DMS153 treated with DMSO at 0.1 percent for 48 hours (cell line): ENCODE measurements at regions not wholly inside any gene's neighbourhood (a gene's known extent, or its start where the extent isn't known, plus 50 kb on each side); places are given as distances from the start of the nearest gene placed in this dataset.
"Not testable (repeated sequence)": the region's sequence is repeated elsewhere in the genome, so short reads cannot be mapped to it uniquely, and the experiment has no call there.

ENCODE experiments used
- DNase-seq: peaks from one replicate; lab custom pipeline; 2025; ENCODE audit not compliant: unreplicated experiment; lab: John Stamatoyannopoulos, UW

DNA sequence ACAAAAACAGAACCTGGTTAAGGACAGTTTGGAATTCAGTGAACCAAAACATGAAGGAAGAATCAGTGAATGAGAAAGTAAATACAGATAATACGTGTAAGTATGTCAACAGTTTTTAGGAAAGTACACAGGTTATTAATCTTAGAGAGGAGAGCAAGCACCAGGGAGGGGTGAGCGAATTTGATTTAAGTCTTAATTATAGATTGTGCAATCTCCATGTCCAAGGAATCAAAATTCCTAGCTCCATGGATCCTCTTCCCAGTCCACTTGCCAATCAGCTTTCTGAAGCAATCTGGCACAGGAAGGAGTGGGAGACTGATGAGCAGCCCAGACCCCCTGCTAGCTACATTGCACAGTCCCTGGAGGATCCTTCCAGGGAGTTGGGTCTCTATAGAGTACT, 346.4 kb downstream of the SETD4 start:
- no peak for DNase-seq

DNA sequence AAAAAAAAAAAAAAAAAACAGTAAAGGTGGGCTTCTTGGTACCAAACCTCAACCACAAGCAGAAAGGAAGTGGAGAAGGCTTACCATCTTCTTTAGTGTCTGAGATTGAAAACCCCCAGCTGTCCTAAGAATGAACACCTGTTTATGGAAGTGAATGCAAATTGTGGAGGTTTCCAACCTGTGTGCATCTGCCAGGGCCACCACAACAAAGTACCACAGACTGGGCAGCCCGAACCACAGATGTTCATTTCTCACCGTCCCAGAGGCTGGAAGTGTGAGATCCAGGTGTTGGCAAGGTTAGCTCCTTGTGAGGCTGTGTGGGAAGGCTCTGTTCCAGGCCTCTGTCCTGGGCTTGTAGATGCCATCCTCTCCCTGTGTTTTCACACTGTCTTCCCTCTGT, 348.7 kb downstream of the SETD4 start:
- DNase-seq: no peak

DNA sequence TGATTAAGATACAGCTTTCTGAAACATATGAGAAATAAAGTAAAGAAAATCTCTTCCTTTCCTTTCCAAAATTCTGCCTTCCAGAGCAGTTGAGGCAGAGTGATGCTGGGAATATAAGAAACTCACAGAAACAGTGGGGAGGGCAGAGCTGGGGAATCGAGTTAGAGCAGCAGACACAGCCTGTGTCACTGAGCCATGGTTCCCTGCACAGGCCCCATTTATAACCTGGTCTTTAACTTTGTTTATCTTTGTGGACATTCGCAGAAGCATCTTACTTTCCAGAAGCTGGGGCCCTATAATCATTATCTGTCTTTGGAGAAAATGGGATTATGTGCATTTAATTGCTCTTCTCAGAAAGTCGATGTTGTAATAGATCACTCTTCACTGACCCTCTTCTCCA, 349.1 kb downstream of the SETD4 start:
- no peak for DNase-seq

DNA sequence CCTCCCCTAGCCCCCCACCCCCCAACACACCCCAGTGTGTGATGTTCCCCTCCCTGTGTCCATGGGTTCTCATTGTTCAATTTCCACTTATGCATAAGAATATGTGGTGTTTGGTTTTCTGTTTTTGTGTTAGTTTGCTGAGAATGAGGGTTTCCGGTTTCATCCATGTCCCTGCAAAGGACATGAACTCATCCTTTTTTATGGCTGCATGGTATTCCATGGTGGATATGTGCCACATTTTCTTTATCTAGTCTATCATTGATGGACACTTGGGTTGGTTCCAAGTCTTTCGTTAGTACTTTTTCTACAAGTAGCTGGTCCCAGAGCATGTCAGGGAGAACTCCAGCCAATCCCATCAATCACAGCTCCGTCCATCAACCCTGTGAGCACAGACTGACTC, 350.3 kb downstream of the SETD4 start:
- DNase-seq: not testable (repeated sequence)

DNA sequence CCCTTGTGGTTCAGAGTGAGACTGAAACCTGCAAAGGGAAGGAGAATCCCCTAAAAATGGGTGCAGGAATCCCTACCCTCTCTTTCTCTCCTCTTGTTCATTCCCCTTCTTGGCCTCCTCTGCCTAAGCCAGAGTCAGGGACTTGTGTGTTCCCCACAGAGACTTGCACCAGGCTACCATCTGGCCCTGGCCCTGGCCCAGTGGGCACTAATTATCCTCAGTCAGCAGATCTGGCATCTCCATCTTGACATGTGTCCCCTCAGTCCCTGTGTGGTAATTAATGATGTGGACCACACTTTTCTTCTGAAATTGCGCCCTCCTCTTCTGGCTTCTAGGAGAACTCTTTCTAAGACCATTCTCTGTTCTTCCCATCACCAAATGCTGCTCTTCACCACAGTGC, 354.4 kb downstream of the SETD4 start:
- DNase-seq: no peak

DNA sequence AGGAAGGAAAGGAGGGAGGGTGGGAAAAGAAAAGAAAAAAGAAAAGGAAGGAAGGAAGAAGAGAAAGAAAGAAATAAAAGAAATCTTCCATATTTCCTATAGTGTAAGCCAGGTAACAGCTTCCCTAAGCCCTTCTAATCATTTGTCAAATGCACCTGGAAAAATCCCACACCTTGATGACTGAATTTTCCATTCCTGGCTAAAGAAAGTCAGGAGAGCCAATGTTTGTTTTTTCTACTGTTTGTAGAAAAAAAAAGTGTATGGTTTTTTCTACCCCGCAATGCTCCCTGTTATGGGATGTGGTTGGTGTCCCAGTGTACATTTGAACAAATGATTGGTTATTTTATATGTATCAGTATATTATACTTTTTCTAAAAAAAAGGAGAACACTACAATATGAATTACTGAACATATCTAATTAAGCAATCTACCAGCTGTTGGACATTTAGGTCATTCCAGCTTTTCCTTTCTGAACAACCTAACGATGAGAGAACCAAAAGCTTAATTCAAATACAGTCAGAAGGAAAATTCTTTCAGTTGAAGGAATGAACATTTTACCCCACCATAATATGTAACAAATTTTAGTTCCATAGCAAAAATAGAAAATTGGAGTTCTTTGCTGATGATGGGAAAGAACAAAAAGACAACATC, 355.0 kb downstream of the SETD4 start:
- no peak for DNase-seq

DNA sequence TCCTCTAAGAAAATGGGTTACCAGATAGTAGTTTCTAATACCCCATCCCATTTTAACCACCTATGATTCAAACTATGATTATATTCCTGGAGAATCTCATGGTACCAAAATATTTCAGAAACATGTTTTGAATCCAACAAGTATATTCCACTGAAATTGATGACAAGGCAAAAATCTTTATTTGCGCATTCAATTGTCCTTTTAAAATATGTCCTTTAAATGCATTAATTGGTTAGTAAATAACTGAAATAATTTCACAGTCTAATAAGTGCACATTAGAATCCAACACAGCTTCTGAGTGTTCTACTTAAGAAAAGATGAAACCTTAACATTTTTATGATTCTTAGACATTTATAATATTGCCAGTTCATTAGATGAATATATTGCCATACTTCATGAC, 356.6 kb downstream of the SETD4 start:
- no peak for DNase-seq

DNA sequence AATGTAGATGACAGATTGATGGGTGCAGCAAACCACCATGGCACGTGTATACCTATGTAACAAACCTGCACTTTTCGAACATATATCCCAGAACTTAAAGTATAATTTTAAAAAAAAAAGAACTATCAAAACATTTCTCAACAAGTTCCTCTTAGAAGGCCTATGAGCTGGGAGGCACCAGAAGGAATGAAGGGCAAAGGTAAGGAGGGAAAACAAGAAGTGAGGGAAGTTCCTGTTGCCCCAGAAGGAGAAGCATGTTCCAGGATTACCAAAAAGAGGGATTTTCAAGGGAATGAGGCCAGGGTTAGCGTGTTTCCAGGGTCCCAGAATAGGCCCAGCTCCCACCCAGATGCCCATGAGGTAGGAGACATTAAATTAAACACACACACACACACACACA, 361.0 kb downstream of the SETD4 start:
- DNase-seq: no peak

DNA sequence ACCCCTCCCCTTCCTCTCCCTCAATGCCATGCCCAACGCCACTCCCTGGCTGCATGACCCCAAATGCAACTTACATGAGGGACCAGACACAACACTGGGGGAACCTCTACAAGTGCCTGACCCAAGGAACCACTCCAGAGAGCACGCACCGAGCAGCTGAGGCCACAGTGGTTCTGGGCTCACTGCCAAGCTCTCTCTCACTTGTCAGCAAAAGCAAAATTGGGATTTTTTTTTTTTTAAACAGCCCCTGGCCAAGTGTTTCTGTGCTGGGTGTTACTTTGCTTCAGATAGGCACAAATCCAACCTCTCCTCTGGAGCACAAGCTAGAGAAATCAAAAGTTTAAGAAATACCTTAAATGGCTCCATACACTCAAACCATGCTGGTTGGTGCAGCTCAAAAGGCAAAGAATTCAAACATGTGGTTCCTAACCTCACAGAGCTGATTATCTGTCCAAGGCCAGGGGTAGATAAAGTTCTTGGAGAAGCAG, 363.0 kb downstream of the SETD4 start:
- DNase-seq: peak; percentile 67

DNA sequence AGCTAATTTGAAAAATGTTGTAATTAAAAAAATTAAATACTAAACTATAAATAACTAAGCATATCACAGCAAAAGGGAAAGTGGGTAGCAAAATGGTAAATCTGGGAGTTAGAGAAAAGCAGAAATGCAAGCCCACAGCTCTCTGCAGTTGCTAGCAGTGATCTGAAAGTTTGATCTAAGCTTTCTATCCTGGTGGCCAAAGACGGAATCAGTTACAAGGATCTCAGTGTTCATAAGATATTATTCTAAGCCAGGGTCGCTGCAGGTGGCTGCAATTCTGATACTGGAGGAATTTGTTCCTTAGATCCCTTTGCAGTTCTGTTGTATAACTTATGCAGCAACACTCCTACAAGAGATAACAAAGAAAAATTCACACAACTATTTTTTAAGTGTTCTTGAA, 363.7 kb downstream of the SETD4 start:
- no peak for DNase-seq

DNA sequence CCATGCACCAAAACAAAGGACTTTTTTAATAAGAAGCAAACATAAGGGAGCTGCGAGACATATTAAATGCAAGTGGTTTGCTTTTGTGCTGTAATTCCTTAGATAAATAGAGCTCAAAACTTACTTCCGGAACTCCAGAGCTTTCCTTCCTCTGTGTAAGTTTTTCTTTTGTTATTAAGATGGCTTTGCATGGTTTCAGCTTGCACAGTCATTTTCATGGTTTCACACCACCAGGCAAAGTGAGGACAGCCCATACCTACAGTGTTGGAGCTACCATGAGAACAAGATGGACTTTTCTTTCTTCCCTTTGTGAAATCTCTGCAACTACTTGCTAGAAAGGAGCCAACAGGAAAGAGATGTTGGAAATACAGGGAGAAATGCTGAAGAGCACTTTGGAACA, 368.0 kb downstream of the SETD4 start:
- no peak for DNase-seq

DNA sequence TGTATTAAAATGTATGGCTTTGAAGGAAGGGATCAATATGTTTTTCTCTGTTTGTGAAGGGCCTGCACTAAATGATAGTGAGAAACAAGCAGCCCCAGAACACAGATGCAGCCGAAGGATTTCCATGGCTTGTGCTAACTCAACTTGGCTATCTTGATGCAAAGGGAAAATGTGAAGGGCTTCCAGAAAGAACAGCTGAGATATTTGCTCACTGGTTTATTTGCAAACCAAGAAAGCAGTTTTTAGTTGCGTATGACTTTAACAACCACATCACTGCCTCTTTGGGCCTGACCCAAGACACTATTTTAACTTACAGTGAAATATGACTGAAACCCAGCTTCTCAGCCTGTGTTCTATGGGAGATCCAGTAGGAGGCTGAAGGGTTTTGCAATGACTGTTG, 369.9 kb downstream of the SETD4 start:
- DNase-seq: no peak

DNA sequence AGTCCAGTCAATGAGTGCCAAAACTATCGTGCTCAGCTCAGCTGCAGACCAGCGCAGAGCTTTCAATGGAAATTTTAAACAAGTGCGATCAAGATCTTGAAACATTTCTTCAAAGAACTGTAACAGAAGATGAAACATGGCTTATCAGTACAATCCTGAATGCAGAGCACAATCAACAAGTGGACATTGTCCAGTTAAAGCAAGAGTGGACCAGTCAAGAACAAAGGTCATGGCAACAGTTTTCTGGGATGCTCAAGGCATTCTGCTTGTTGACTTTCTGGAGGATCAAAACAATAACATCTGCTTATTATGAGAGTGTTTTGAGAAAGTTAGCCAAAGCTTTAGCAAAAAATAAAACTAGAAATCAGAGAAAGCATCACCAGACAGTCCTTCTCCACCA, 374.2 kb downstream of the SETD4 start:
- DNase-seq: no peak

DNA sequence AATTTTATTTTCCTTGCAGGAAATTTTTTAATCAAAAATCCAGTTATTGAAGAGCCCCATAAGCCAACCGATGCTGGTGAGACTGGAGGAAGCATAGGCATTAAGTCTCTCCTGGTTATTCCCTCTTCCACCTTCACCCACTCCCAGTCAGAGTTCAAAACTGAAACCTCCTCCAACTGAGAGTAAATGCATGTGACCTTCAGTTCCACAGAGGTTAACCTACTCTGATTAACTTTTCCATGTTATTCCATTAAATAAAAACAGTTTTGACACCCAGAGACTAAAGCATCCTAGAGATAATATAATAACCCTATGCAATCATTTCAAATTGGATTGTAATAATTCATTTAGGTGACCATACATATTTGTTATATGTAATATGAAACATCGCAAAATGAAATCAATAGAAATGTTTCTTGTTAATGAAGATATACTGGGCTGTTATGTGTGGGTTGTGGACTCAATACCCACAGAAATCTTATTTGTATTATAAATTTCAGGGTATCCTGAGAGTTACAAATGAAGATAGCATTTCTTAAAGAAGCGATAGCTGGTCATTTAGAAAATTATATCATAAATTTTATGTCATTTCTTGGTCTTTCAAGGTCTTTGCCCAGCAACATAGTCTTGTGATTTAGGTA, 376.5 kb downstream of the SETD4 start:
- DNase-seq: no peak

DNA sequence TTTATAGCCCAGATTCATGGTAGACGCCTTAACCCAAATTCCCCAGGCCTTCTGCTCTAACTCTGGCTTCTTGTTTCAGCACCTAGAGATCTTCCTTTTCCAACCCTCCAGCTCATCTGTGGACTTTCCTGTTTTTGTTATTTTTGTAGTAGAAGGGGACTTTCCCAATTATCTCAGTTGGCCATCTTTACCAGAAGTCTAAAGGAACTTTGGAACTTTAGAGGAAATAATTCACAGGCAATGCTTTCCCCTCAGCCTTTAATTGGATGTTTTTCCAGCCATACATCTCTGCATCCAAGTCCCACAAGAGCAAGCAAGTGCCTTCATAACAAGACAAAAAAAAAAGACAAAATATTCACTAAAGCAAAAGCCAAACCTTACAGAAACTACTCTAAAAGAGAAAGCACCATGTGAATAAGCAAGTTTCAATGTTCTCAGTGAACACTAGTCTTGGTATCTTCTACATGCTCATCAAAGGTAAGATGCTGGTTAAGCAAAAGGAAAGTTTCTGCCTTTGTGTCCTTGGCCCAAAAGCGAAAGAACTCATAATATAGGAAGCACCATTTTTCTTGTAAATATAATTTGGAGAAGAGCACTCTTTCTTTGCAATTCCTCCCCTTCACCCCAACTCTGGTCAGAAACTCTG, 377.3 kb downstream of the SETD4 start:
- DNase-seq: no peak

DNA sequence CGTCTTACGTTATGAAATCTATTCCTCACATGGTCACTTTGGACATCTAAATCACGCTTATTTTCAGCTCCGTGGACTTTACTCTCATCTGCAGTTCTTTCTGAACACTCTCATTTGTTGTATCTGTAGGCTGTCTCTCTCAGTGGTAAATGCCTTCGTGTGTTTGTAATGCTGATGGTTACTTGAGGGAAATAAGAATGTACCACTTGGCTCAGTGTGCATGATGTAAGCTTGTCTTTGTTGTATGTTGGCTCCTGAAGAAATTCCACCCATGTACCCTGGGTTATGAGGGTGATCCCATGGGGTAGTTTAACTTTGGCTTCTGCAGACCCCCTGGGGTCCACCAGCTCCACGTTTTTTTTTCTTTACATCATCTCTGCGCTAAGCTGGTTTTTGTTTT, 378.4 kb downstream of the SETD4 start:
- no peak for DNase-seq

DNA sequence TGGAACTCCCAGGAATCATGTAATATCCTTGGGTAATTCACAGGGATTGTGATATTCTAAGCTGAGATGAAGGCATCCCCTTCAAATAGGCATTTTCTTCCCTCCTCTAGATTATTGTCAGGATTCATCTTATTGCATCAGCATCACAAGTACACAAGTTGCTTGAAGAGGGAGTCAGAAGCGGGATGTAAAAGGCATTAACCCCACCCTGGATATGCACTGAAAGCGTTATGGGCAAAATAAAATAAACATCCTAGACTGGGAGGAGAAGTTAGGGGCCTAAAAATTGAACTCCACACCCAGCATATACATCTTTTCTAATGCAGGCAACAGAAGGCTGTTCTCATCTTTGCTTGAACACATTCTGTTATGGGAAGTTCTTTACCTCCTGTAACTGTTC, 381.2 kb downstream of the SETD4 start:
- DNase-seq: no peak

DNA sequence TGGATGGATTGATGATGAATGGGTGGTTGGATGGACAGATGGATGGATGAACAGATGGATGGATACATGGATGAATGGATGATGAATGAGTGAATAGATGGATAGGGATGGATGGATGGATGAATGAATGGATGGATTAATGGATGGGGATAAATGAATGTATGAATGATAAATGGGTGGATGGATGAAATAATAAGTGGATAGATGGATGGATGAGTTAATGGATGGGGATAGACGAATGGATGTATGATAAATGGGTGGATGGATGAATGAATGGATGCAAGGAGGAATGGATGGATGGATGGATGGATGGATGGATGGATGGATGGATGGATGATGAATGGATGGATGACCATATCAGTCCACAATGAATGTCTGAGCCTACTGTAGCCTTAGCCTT, 381.9 kb downstream of the SETD4 start:
- no peak for DNase-seq

DNA sequence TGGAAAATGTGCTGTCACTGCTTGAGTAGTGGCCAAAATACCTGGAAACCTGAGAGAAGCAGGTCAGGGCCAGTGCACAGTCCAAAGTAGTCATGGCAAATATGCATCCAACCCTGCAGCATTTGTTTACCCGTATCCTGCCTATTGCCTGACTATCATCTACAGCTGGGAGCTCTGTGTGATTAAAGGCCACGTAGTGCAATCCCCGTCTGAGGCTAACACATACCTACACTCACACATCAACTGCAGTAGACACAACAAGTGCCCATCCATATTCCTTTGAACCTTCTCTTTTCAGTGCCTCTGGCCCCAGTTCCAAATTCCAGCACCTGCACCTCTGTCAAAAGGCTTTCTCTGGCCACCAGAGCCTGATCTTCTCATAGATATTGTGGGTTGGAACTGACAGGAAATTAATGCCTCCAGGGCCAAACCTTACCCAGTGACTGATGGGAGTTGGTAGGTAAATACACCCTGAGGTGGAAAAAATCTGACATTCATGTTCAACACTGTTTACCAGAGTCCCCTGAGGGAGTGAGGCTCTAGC, 383.0 kb downstream of the SETD4 start:
- DNase-seq: no peak

DNA sequence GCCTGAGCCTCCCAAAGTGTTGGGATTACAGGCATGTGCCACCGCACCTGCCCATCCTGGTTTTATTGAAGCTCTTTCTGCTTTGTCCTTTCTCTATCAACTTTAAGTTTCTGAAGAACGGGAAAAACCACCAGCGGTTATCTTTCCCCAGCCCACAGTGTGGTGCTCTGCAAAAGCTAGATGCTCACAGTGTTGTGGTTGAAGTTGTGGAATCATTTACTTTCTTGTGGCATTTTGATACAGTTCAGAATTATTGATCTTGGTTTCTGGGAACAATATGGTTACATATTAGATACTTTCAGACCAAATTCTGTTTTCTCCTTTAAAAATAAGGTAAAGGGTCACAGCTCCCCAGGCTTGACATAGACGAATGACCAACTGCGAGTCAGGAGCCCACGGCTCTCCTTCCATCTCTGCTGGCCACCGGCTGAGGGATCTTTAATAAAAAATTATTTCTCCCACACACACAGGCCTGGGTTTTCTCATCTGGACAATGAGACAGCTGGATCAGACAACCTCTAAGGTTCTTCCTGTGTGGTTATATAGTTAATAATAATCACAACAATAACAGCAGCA, 385.3 kb downstream of the SETD4 start:
- DNase-seq: no peak

DNA sequence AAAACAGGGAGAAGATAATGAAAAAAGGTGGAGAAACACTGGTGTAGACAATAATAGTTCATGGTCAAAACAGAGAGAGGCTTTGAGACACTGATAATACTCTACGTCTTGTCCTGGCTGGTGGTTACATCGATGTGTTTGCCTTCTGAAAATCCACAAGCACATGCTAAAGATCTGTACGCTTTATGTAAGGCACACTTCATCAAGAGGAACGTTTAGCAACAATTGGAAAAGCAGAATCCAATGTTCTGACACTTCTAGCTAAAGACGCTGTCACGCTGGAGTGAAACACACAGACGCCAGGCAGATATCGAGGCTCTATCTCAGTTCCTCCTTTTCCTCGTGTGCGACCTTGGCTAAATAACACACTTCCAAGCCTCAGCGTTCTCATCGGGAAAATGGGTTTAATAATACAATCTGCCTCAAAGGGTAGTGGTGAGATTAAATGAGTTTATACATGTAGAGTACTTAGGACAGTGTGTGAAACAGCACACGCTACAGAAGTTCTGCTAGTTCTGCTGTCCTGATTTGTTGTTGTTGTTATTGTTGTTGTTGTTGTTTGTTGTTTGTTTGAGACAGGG, 386.1 kb downstream of the SETD4 start:
- DNase-seq: no peak

DNA sequence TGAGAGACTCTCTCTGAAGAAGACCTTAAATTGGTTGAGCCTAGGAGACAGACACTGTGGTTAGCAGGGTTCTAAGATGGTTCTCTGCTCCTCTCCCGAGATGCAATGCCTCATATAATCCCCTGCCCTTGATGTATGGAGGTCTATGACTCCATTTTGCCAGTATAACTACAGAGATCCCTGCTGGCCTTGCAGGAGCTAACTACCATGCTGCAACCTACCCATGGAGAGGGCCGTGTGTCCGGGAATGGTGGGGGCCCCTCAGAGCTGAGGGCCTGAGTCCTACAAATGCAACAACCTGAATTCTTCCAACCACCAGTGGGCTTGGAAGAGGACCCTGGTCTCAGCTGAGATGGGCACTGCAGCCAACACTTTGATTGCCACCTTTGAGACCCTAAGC, 388.0 kb downstream of the SETD4 start:
- DNase-seq: no peak
